Keratinocyte (primary cell): ENCODE measurements at regions not wholly inside any gene's neighbourhood (a gene's known extent, or its start where the extent isn't known, plus 50 kb on each side); places are given as distances from the start of the nearest gene placed in this dataset.

Source experiments
- DNase-seq: peaks from one replicate; pipeline ENCODE4 v3.0.0-alpha.2; 2011; ENCODE audit warnings: low read depth, missing footprints, low spot score
- FAIRE-seq: peaks from 2 replicates; lab custom pipeline; 2011; peaks lifted over from hg19 to GRCh38; lab: Jason Lieb, UNC
- H2AFZ ChIP-seq: 2 replicates; pipeline ENCODE4 v1.6.0; 2012; ENCODE audit warnings: low read length, control low read depth, inconsistent platforms; ENCODE audit not compliant: control insufficient read depth
- H3K27ac ChIP-seq: 2 replicates; pipeline ENCODE4 v1.5.1; 2011; ENCODE audit warnings: low read length; ENCODE audit not compliant: control insufficient read depth, insufficient read depth
- H3K27me3 ChIP-seq: 3 replicates; pipeline ENCODE4 v1.6.0; 2011; ENCODE audit warnings: low read length; ENCODE audit not compliant: control insufficient read depth, insufficient read depth; ENCODE audit errors: extremely low read depth
- H3K36me3 ChIP-seq, 2 experiments: 2 replicates in 1 of 2; 3 replicates in 1 of 2; pipeline ENCODE4 v1.5.1; 2011; ENCODE audit warnings: low read length in 2 of 2, mild to moderate bottlenecking in 1 of 2; ENCODE audit not compliant: control insufficient read depth in 2 of 2, insufficient read depth in 2 of 2; ENCODE audit errors: extremely low read depth in 1 of 2
- H3K4me1 ChIP-seq: 3 replicates; pipeline ENCODE4 v1.5.1; 2011; ENCODE audit warnings: low read length; ENCODE audit not compliant: control insufficient read depth, insufficient read depth; ENCODE audit errors: extremely low read depth
- H3K4me2 ChIP-seq: 3 replicates; pipeline ENCODE4 v1.6.0; 2011; ENCODE audit warnings: low read depth, low read length; ENCODE audit not compliant: control insufficient read depth, insufficient read depth; ENCODE audit errors: extremely low read depth
- H3K4me3 ChIP-seq, 3 experiments: fragments of 200-600 bp in 1 of 3; sonication (generic) in 1 of 3; 2 replicates in 2 of 3; 3 replicates in 1 of 3; pipeline ENCODE4 v1.5.1; 2011 to 2016; ENCODE audit warnings: low read length in 3 of 3, mild to moderate bottlenecking in 3 of 3, control low read depth in 2 of 3, inconsistent platforms in 1 of 3, low read depth in 1 of 3, mixed read lengths in 1 of 3, mixed run types in 1 of 3, moderate library complexity in 1 of 3; ENCODE audit not compliant: control insufficient read depth in 2 of 3, insufficient read depth in 2 of 3; ENCODE audit errors: extremely low read depth in 1 of 3
- H3K79me2 ChIP-seq: 2 replicates; pipeline ENCODE4 v1.6.0; 2012; ENCODE audit warnings: low read length; ENCODE audit not compliant: control insufficient read depth, insufficient read depth
- H3K9ac ChIP-seq: 3 replicates; pipeline ENCODE4 v1.6.0; 2011; ENCODE audit warnings: low read length; ENCODE audit not compliant: control insufficient read depth, insufficient read depth; ENCODE audit errors: extremely low read depth
- H3K9me1 ChIP-seq: 3 replicates; pipeline ENCODE4 v1.6.0; 2011; ENCODE audit warnings: low read length; ENCODE audit not compliant: control insufficient read depth, insufficient read depth; ENCODE audit errors: extremely low read depth
- H3K9me3 ChIP-seq: 2 replicates; pipeline ENCODE4 v1.5.1; 2012; ENCODE audit warnings: low read depth, low read length; ENCODE audit not compliant: control insufficient read depth
- H4K20me1 ChIP-seq: 3 replicates; pipeline ENCODE4 v1.6.0; 2011; ENCODE audit warnings: low read length; ENCODE audit not compliant: control insufficient read depth, insufficient read depth; ENCODE audit errors: extremely low read depth
- CTCF ChIP-seq, 3 experiments: IDR thresholded peaks in 1 of 3; conservative IDR thresholded peaks in 1 of 3; optimal IDR thresholded peaks in 1 of 3; 2 replicates in 2 of 3; 3 replicates in 1 of 3; pipeline versions ENCODE3 to v1.5.1; 2011; ENCODE audit warnings: low read length in 3 of 3, mild to moderate bottlenecking in 3 of 3, moderate library complexity in 2 of 3, control low read depth in 1 of 3, inconsistent platforms in 1 of 3; ENCODE audit not compliant: insufficient read depth in 2 of 3; ENCODE audit errors: extremely low read depth in 1 of 3
- EZH2 ChIP-seq: IDR thresholded peaks from one replicate; pipeline ENCODE4 v1.6.1; 2012; ENCODE audit warnings: inconsistent platforms, mild to moderate bottlenecking, low read length, moderate library complexity
- dilution Hi-C: fragments of 300-500 bp; cut with MboI; formaldehyde crosslinking; loops from one replicate; pipeline ENCODE4 v1.7.0; 2020; ENCODE audit warnings: low sequenced_read_pairs; ENCODE audit not compliant: extremely low pct_ligation_motif_present

- H3K79me2 ChIP-seq = no peaks in the 10 kb centered on the region
- no peaks in the 10 kb centered on the region for H4K20me1 ChIP-seq
- TF ChIP-seq EZH2 (no peak), CTCF (optimal IDR thresholded peaks at IDR 0.05 in 1 of 3, IDR thresholded peaks at IDR 0.05 in 1 of 3, conservative IDR thresholded peaks at IDR 0.05 in 1 of 3; ENCODE audit: extremely low read depth in 1 of 3, insufficient read depth in 2 of 3, low read length in 3 of 3) (no peak)
- no peaks in the 10 kb centered on the region for H3K27me3 ChIP-seq
- no peaks in the 10 kb centered on the region for H3K9me1 ChIP-seq
- no peak overlapping the region for H3K4me2 ChIP-seq
- dilution Hi-C loops = no loop called here
- no peak overlapping the region for H2AFZ ChIP-seq
- no peaks in the 10 kb centered on the region for H3K4me1 ChIP-seq
- H3K9me3 ChIP-seq = no peaks in the 10 kb centered on the region
- no peaks in the 10 kb centered on the region for H3K36me3 ChIP-seq
- DNase-seq (no peak), FAIRE-seq (no peak)
- no peak overlapping the region for H3K4me3 ChIP-seq
- no peak overlapping the region for H3K27ac ChIP-seq
- H3K9ac ChIP-seq = no peak overlapping the region
Measured at GRCh38 chr21:22754746-22755145, 1756.5 kb downstream of the NCAM2 start.

GRCh38 chr21:22758478-22758877 lies 1760.3 kb downstream of the NCAM2 start:
- no peaks in the 10 kb centered on the region for H3K9me1 ChIP-seq
- DNase-seq (no peak), FAIRE-seq (no peak)
- dilution Hi-C loops = no loop called here
- no peak for TF ChIP-seq CTCF (optimal IDR thresholded peaks at IDR 0.05 in 1 of 3, IDR thresholded peaks at IDR 0.05 in 1 of 3, conservative IDR thresholded peaks at IDR 0.05 in 1 of 3; ENCODE audit: extremely low read depth in 1 of 3, insufficient read depth in 2 of 3, low read length in 3 of 3)
- H3K4me2 ChIP-seq = no peak overlapping the region
- H3K4me3 ChIP-seq = no peak overlapping the region
- no peak overlapping the region for H3K27ac ChIP-seq
- H3K27me3 ChIP-seq = no peaks in the 10 kb centered on the region
- no peak overlapping the region for H2AFZ ChIP-seq
- no peaks in the 10 kb centered on the region for H3K9me3 ChIP-seq
- H3K4me1 ChIP-seq = no peaks in the 10 kb centered on the region
- H3K9ac ChIP-seq = no peak overlapping the region
- no peaks in the 10 kb centered on the region for H4K20me1 ChIP-seq
- no peaks in the 10 kb centered on the region for H3K79me2 ChIP-seq
- no peaks in the 10 kb centered on the region for H3K36me3 ChIP-seq
